ENCODE measurements at regions not wholly inside any gene's neighbourhood (a gene's known extent, or its start where the extent isn't known, plus 50 kb on each side); places are given as distances from the start of the nearest gene placed in this dataset.

- TF ChIP-seq CTCF (IDR thresholded peaks at IDR 0.05) (no peak), POLR2A (IDR thresholded peaks at IDR 0.05) (no peak)
Measured at GRCh38 chr1:4518621-4519020, 135.8 kb upstream of the AJAP1 start.
